ENCODE measurements at regions not wholly inside any gene's neighbourhood (a gene's known extent, or its start where the extent isn't known, plus 50 kb on each side); places are given as distances from the start of the nearest gene placed in this dataset.

DNA sequence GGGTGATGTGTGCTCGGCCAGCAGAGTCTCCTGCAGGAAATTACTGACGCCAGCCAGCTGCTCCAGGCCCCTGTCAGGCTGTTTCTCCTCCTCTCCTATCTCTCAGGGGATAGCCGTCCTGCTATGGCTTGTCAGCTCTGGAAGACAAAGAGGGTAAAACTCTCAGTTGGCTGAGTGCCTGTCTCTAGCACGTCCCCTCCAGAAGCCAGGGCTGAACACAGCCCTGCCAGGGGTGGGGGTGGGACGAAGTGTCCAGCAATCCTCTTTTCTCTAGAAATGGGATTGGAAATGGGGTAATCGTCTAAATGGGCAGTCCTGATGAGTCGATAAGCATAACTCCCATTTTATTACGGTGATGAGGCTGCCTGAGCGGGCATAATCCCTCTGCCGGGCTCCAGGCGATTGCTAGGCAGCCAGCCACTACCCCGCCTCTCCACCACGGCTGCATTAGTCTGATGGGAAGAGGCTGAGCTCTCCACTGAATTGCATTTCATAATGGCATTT, 89.1 kb upstream of the GNAO1 start:
- TF ChIP-seq CTCF (IDR thresholded peaks at IDR 0.05; ENCODE audit: insufficient read depth, low read length, poor library complexity, severe bottlenecking) (no peak), EZH2phosphoT487 (conservative IDR thresholded peaks at IDR 0.05; ENCODE audit: low read length) (no peak)

Data from SU-DHL-6 (cell line).